ENCODE measurements at regions not wholly inside any gene's neighbourhood (a gene's known extent, or its start where the extent isn't known, plus 50 kb on each side); places are given as distances from the start of the nearest gene placed in this dataset.

- no peak overlapping the region for H3K27ac ChIP-seq
- POLR2A ChIA-PET (ENCODE audit: low non-redundant PET) = no interaction called here
- no peak for DNase-seq (ENCODE audit: low spot score)
- TF ChIP-seq, protein P1, sequence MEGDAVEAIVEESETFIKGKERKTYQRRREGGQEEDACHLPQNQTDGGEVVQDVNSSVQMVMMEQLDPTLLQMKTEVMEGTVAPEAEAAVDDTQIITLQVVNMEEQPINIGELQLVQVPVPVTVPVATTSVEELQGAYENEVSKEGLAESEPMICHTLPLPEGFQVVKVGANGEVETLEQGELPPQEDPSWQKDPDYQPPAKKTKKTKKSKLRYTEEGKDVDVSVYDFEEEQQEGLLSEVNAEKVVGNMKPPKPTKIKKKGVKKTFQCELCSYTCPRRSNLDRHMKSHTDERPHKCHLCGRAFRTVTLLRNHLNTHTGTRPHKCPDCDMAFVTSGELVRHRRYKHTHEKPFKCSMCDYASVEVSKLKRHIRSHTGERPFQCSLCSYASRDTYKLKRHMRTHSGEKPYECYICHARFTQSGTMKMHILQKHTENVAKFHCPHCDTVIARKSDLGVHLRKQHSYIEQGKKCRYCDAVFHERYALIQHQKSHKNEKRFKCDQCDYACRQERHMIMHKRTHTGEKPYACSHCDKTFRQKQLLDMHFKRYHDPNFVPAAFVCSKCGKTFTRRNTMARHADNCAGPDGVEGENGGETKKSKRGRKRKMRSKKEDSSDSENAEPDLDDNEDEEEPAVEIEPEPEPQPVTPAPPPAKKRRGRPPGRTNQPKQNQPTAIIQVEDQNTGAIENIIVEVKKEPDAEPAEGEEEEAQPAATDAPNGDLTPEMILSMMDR (conservative IDR thresholded peaks at IDR 0.05; ENCODE audit: low read depth) = no peak
- CTCF ChIA-PET = no interaction called here
These were observed 98.6 kb upstream of the NKX1-1 start for GRCh38 chr4:1504595-1505500.

DNA sequence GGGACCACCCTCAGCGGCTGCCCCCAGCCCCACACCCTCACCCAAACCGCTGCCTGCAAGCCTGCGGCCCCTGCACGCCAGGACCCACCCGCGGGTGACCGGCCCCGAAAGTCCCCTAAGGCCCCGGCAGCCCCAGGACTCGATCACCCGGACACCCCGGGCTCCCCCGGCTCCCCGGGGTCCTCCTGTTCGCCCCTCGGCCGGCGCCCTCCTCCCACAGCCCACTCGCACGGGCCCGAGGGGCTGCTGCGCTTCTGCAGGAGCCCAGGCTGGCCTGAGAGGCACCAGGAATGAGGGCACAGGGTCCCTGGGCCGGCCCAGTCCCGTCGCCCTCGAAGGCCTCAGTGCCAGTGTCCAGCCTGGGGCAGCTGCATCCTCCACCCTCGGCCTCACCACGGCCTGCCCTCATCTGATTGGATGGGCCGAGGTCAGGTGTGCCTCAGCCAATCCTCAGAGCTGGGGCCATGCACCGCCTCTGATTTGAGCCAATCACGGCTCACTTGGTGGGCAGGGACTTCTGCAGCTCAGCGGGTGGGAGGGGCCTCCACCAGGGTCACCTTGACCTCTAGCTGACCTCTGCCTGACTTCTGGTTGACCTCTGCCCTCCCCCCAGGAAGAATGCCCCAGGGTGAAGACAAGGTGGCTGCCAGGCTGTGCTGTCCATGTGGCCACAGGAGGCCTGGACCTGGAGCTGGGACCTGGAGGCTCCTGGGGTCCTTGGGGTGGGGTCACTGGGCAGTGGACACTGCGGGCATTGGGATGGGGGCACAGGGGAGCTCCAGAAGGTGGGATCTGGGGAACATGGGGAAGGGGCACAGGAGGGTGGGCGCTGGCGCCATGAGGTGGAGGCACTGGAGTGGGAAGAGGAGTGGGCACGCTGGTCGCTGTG lies 97.6 kb upstream of the NKX1-1 start:
- CTCF ChIA-PET = interaction anchor here (0.6 kb wide), 1 partner anchor 148 kb away, joined by 3 read pairs; no protein-coding TSS in a partner anchor
- POLR2A ChIA-PET (ENCODE audit: low non-redundant PET) = no interaction called here
- TF ChIP-seq, protein P1 (conservative IDR thresholded peaks at IDR 0.05; ENCODE audit: low read depth) = no peak
- H3K27ac ChIP-seq = no peak overlapping the region
- DNase-seq (ENCODE audit: low spot score) = no peak

GRCh38 chr4:1502976-1503375 lies 96.7 kb upstream of the NKX1-1 start:
- no peak for DNase-seq (ENCODE audit: low spot score)
- CTCF ChIA-PET = no interaction called here
- TF ChIP-seq, protein P1 (conservative IDR thresholded peaks at IDR 0.05; ENCODE audit: low read depth) = no peak
- POLR2A ChIA-PET (ENCODE audit: low non-redundant PET) = no interaction called here
- no peak overlapping the region for H3K27ac ChIP-seq

DNA sequence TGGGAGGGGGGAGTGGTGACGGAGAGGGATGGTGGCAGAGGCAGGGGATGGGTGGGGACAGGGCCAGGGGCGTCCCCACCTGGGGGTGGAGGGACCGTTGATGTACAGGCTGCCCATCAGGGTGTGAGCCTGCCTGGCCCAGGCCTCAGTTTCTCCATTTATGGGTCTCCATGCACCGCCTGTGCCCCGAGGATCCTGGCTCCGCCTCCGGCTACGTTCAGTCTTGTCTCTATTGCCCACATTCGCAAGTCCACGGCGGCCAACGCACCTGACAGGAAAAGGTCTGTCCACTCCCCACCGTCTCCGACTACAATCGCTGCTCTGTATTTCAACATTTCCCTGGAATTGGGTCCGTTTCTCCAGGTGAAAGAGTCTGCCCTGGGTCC lies 96.3 kb upstream of the NKX1-1 start:
- no peak overlapping the region for H3K27ac ChIP-seq
- POLR2A ChIA-PET (ENCODE audit: low non-redundant PET) = no interaction called here
- TF ChIP-seq, protein P1 (conservative IDR thresholded peaks at IDR 0.05; ENCODE audit: low read depth) = no peak
- CTCF ChIA-PET = no interaction called here
- no peak for DNase-seq (ENCODE audit: low spot score)

DNA sequence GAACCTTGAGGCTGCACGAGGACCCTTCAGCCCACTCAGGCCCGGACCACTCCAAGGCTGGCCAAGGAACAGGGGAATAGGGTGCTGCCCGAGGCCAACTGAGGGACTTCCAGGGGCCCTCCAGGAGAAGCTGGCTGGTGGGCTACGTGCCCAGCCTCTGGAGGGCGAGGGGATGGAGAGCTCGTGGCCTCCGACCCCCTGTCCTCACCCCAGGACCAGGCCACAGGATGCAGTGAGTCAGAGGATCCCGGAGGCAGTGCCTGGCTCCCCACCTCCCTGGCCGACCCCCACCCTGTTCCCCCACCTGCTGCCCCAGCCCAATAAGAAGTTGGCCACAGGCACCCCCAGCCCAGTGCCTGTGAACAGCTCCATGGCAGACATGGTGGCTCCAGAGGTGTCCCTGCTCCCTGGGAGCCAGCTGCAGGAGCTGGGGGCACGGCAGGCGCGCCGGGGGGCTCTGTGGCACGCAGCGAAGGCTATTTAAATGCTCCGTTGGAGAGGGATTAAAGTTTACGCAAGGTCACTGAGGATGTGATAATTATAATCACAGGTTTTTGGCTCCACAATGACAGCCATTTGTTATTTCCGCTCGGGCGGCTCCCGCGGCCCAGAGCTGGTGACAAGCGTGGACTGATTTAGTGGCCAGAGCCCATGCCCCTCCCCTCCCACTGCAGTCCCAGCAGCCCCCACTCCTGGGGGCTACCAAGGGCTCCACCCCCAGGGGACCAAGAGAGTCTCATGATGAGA lies 95.7 kb upstream of the NKX1-1 start:
- no peak overlapping the region for H3K27ac ChIP-seq
- ChIA-PET POLR2A (ENCODE audit: low non-redundant PET) (no interaction called here), CTCF (interaction anchor here (1.0 kb wide), 1 partner anchor 46 kb away, joined by 3 read pairs; no protein-coding TSS in a partner anchor)
- TF ChIP-seq, protein P1 (conservative IDR thresholded peaks at IDR 0.05; ENCODE audit: low read depth) = no peak
- DNase-seq (ENCODE audit: low spot score) = no peak
